ENCODE measurements at regions not wholly inside any gene's neighbourhood (a gene's known extent, or its start where the extent isn't known, plus 50 kb on each side); places are given as distances from the start of the nearest gene placed in this dataset.

DNA sequence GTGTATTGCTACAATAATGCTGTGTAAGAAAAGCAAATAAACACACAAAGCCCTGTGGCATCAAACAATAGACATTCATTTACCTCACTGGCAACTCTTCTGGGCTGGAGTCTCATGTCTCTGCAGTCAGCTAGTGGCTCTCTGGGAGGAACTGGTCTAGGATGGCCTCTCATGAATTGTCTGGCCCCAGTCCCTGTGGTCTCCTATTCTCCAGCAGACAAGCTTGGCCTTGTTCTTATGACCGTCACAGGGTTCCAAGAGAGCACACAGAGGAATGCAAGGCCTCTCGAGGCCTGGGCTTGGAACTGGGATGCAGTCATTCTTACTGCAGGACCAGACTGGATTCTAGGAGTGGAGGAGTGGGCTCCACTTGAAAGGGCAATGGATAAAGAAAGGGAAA is 141.2 kb upstream of the NTM start:
- Histone ChIP-seq H3K4me1 (ENCODE audit: control insufficient read depth, extremely low read depth, insufficient read depth, low read length) (no peaks in the 10 kb centered on the region), H3K4me3 (replicated peaks in 1 of 4; ENCODE audit: control extremely low read depth in 1 of 4, insufficient read depth in 1 of 4, low read depth in 3 of 4, low read length in 4 of 4) (no peak overlapping the region), H3K9me3 (ENCODE audit: control insufficient read depth, insufficient read depth, low read depth, low read length) (no peaks in the 10 kb centered on the region), H3K36me3 (ENCODE audit: control insufficient read depth, insufficient read depth, low read length) (no peaks in the 10 kb centered on the region), H4K20me1 (ENCODE audit: control insufficient read depth, extremely low read depth, insufficient read depth, low read length) (no peaks in the 10 kb centered on the region), H3K4me2 (ENCODE audit: extremely low read depth, insufficient read depth, low read length) (no peak overlapping the region), H3K9ac (ENCODE audit: insufficient read depth, low read length) (no peak overlapping the region), H3K79me2 (ENCODE audit: control insufficient read depth, insufficient read depth, low read length) (no peaks in the 10 kb centered on the region), H3K27me3 (ENCODE audit: control insufficient read depth, insufficient read depth, low read length) (peaks cover under 1% of the 10 kb centered on the region), H3K27ac (ENCODE audit: insufficient read depth, low read length) (no peak overlapping the region), H2AFZ (ENCODE audit: low read length) (no peak overlapping the region)
- no peak for DNase-seq (ENCODE audit: low read depth in 2 of 2)
- TF ChIP-seq, protein P1, sequence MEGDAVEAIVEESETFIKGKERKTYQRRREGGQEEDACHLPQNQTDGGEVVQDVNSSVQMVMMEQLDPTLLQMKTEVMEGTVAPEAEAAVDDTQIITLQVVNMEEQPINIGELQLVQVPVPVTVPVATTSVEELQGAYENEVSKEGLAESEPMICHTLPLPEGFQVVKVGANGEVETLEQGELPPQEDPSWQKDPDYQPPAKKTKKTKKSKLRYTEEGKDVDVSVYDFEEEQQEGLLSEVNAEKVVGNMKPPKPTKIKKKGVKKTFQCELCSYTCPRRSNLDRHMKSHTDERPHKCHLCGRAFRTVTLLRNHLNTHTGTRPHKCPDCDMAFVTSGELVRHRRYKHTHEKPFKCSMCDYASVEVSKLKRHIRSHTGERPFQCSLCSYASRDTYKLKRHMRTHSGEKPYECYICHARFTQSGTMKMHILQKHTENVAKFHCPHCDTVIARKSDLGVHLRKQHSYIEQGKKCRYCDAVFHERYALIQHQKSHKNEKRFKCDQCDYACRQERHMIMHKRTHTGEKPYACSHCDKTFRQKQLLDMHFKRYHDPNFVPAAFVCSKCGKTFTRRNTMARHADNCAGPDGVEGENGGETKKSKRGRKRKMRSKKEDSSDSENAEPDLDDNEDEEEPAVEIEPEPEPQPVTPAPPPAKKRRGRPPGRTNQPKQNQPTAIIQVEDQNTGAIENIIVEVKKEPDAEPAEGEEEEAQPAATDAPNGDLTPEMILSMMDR (conservative IDR thresholded peaks at IDR 0.05 in 1 of 2, IDR thresholded peaks at IDR 0.05 in 1 of 2; ENCODE audit: low read depth in 1 of 2, low read length in 2 of 2), result no peak
- no peak for TF ChIP-seq EZH2 (IDR thresholded peaks at IDR 0.05; ENCODE audit: low read length, missing control alignments)

DNA sequence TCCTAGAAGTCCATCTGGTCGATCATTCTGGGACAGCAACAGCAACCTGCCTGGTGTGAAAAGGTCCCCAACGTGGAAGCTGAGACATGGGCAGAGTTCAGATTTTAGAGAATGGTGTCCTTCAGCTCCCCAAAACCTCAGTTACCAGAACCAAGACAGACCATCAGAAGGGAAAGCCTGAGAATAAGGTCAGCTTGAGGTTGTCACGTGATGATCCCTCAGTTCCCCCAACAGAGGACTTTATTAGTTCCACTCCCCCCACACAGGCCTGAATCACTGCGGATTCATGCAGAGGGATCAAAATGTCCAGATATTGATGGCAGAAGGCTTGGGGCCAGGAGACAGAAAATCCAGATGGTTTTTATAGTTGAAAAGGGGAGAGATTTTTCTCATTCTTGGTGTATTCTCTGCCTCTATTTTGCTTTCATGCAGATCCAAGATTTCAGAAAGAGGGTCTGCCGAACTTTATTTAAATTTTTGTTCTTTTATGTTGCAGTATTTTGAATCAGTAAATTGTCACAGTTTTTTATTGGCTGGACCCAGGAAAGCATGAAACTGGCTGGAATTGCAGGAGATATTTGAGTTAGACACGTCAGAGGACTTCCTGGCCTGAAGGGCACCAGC is 139.0 kb upstream of the NTM start:
- Histone ChIP-seq H3K9ac (ENCODE audit: insufficient read depth, low read length) (no peak overlapping the region), H2AFZ (ENCODE audit: low read length) (no peak overlapping the region)

DNA sequence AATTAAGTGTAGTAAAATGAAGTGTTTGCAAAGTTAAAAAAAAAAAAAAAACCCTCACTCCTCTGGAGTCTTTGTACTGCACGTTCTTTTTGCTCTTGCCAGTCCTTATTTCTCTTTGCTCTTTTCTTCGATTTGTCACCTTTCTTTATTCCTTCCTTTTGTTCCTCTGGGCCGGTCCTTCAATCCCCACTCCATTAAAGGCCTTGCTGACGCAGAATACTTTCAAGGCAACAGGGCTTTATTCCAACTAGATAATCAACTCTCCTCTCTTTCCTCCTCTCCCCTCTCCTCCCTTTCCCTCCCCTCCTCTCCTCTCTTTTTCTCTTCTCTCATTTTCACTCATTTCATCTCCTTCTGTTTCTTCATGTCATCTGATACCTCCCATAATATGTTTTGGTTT is 138.2 kb upstream of the NTM start:
- H3K9ac ChIP-seq (ENCODE audit: insufficient read depth, low read length), result no peak overlapping the region
- no peak for TF ChIP-seq EZH2 (IDR thresholded peaks at IDR 0.05; ENCODE audit: low read length, missing control alignments)
- TF ChIP-seq, protein P1 (conservative IDR thresholded peaks at IDR 0.05 in 1 of 2, IDR thresholded peaks at IDR 0.05 in 1 of 2; ENCODE audit: low read depth in 1 of 2, low read length in 2 of 2), result no peak
- H3K27me3 ChIP-seq (ENCODE audit: control insufficient read depth, insufficient read depth, low read length), result no peaks in the 10 kb centered on the region
- no peaks in the 10 kb centered on the region for H3K4me1 ChIP-seq (ENCODE audit: control insufficient read depth, extremely low read depth, insufficient read depth, low read length)
- no peaks in the 10 kb centered on the region for H3K36me3 ChIP-seq (ENCODE audit: control insufficient read depth, insufficient read depth, low read length)
- no peak overlapping the region for H3K4me3 ChIP-seq (replicated peaks in 1 of 4; ENCODE audit: control extremely low read depth in 1 of 4, insufficient read depth in 1 of 4, low read depth in 3 of 4, low read length in 4 of 4)
- no peaks in the 10 kb centered on the region for H3K79me2 ChIP-seq (ENCODE audit: control insufficient read depth, insufficient read depth, low read length)
- no peak overlapping the region for H3K4me2 ChIP-seq (ENCODE audit: extremely low read depth, insufficient read depth, low read length)
- no peak overlapping the region for H3K27ac ChIP-seq (ENCODE audit: insufficient read depth, low read length)
- H2AFZ ChIP-seq (ENCODE audit: low read length), result no peak overlapping the region
- H4K20me1 ChIP-seq (ENCODE audit: control insufficient read depth, extremely low read depth, insufficient read depth, low read length), result no peaks in the 10 kb centered on the region
- no peaks in the 10 kb centered on the region for H3K9me3 ChIP-seq (ENCODE audit: control insufficient read depth, insufficient read depth, low read depth, low read length)
- DNase-seq (ENCODE audit: low read depth in 2 of 2), result no peak

More for the DNA sequence above, 139.0 kb upstream of the NTM start:
- no peak overlapping the region for H3K4me2 ChIP-seq (ENCODE audit: extremely low read depth, insufficient read depth, low read length)
- no peaks in the 10 kb centered on the region for H3K9me3 ChIP-seq (ENCODE audit: control insufficient read depth, insufficient read depth, low read depth, low read length)
- no peaks in the 10 kb centered on the region for H3K36me3 ChIP-seq (ENCODE audit: control insufficient read depth, insufficient read depth, low read length)
- H3K4me1 ChIP-seq (ENCODE audit: control insufficient read depth, extremely low read depth, insufficient read depth, low read length), result no peaks in the 10 kb centered on the region
- H3K27me3 ChIP-seq (ENCODE audit: control insufficient read depth, insufficient read depth, low read length), result no peaks in the 10 kb centered on the region
- no peak overlapping the region for H3K27ac ChIP-seq (ENCODE audit: insufficient read depth, low read length)
- TF ChIP-seq EZH2 (IDR thresholded peaks at IDR 0.05; ENCODE audit: low read length, missing control alignments), result no peak
- TF ChIP-seq, protein P1 (conservative IDR thresholded peaks at IDR 0.05 in 1 of 2, IDR thresholded peaks at IDR 0.05 in 1 of 2; ENCODE audit: low read depth in 1 of 2, low read length in 2 of 2), result no peak
- H4K20me1 ChIP-seq (ENCODE audit: control insufficient read depth, extremely low read depth, insufficient read depth, low read length), result no peaks in the 10 kb centered on the region
- no peak overlapping the region for H3K4me3 ChIP-seq (replicated peaks in 1 of 4; ENCODE audit: control extremely low read depth in 1 of 4, insufficient read depth in 1 of 4, low read depth in 3 of 4, low read length in 4 of 4)
- no peak for DNase-seq (ENCODE audit: low read depth in 2 of 2)
- no peaks in the 10 kb centered on the region for H3K79me2 ChIP-seq (ENCODE audit: control insufficient read depth, insufficient read depth, low read length)
